SK-N-SH treated with all-trans-retinoic acid at 6 μM for 48 hours (cell line): ENCODE measurements at regions not wholly inside any gene's neighbourhood (a gene's known extent, or its start where the extent isn't known, plus 50 kb on each side); places are given as distances from the start of the nearest gene placed in this dataset.

Experiments
- BACH2 ChIP-seq: fragments of 250-450 bp; sonication (Bioruptor Pico); IDR thresholded peaks from 2 replicates; pipeline ENCODE4 v1.9.0; 2021; ENCODE audit warnings: mild to moderate bottlenecking, borderline replicate concordance
- CREB5 ChIP-seq: fragments of 250-450 bp; sonication (Bioruptor Pico); IDR thresholded peaks from 2 replicates; pipeline ENCODE4 v1.5.1; 2020; ENCODE audit warnings: low read depth, mild to moderate bottlenecking, moderate library complexity
- OSR1 ChIP-seq: fragments of 250-450 bp; sonication (Bioruptor Pico); IDR thresholded peaks from 2 replicates; pipeline ENCODE4 v1.8.0; 2022; ENCODE audit warnings: moderate library complexity, mild to moderate bottlenecking, inconsistent platforms
- PATZ1 ChIP-seq: fragments of 250-450 bp; sonication (Bioruptor Pico); IDR thresholded peaks from 2 replicates; pipeline ENCODE4 v1.8.0; 2020; ENCODE audit warnings: mild to moderate bottlenecking, moderate library complexity, borderline replicate concordance
- POU6F1 ChIP-seq: fragments of 250-450 bp; sonication (Bioruptor Pico); IDR thresholded peaks from 2 replicates; pipeline ENCODE4 v1.8.0; 2021; ENCODE audit warnings: low read depth, mild to moderate bottlenecking, moderate library complexity, borderline replicate concordance
- RARB ChIP-seq: fragments of 250-450 bp; sonication (Bioruptor Pico); IDR thresholded peaks from 2 replicates; pipeline ENCODE4 v1.8.0; 2021; ENCODE audit warnings: mild to moderate bottlenecking, moderate library complexity
- TCF4 ChIP-seq: fragments of 250-450 bp; sonication (Bioruptor Pico); IDR thresholded peaks from 2 replicates; pipeline ENCODE4 v1.8.0; 2021; ENCODE audit warnings: mild to moderate bottlenecking, moderate library complexity, borderline replicate concordance
- TOX ChIP-seq: fragments of 250-450 bp; sonication (Bioruptor Pico); IDR thresholded peaks from 2 replicates; pipeline ENCODE4 v1.8.0; 2021; ENCODE audit warnings: mild to moderate bottlenecking, moderate library complexity, borderline replicate concordance
- TSHZ2 ChIP-seq: fragments of 250-450 bp; sonication (Bioruptor Pico); IDR thresholded peaks from 2 replicates; pipeline ENCODE4 v1.5.0; 2020; ENCODE audit warnings: mild to moderate bottlenecking, moderate library complexity
- ZC3H10 ChIP-seq: fragments of 250-450 bp; sonication (Bioruptor Pico); IDR thresholded peaks from 2 replicates; pipeline ENCODE4 v1.5.1; 2021; ENCODE audit warnings: mild to moderate bottlenecking, moderate library complexity
- ZFP30 ChIP-seq: fragments of 450-650 bp; formaldehyde crosslinking; IDR thresholded peaks from 2 replicates; pipeline ENCODE4 v1.5.0; 2022; ENCODE audit warnings: mild to moderate bottlenecking, moderate library complexity
- ZNF70 ChIP-seq: fragments of 450-650 bp; formaldehyde crosslinking; IDR thresholded peaks from 2 replicates; pipeline ENCODE4 v1.5.0; 2020; ENCODE audit warnings: mild to moderate bottlenecking, moderate library complexity
- ZNF8 ChIP-seq: fragments of 450-650 bp; formaldehyde crosslinking; IDR thresholded peaks from 2 replicates; pipeline ENCODE4 v1.5.0; 2020; ENCODE audit warnings: mild to moderate bottlenecking, moderate library complexity

- no peak for TF ChIP-seq PATZ1
- no peak for TF ChIP-seq ZC3H10
- no peak for TF ChIP-seq BACH2 (CRISPR knock-in tag)
- TF ChIP-seq RARB (CRISPR knock-in tag): no peak
- no peak for TF ChIP-seq POU6F1
- TF ChIP-seq ZNF70 (CRISPR knock-in tag): no peak
- no peak for TF ChIP-seq CREB5
- TF ChIP-seq TCF4 (CRISPR knock-in tag): no peak
- no peak for TF ChIP-seq OSR1 (CRISPR knock-in tag)
- no peak for TF ChIP-seq ZFP30 (CRISPR knock-in tag)
- no peak for TF ChIP-seq TSHZ2 (CRISPR knock-in tag)
- no peak for TF ChIP-seq TOX (CRISPR knock-in tag)
- TF ChIP-seq ZNF8: no peak
Measured at GRCh38 chr9:108786322-108786721, 69.5 kb downstream of the ACTL7B start.
